ENCODE measurements at regions not wholly inside any gene's neighbourhood (a gene's known extent, or its start where the extent isn't known, plus 50 kb on each side); places are given as distances from the start of the nearest gene placed in this dataset.

GRCh38 chrX:149374751-149375150 lies 130.4 kb downstream of the IDS start:
- TF ChIP-seq CTCF (IDR thresholded peaks at IDR 0.05; ENCODE audit: borderline replicate concordance, extremely low read depth, insufficient read depth) = no peak
- Histone ChIP-seq H3K27ac (ENCODE audit: low read depth in 2 of 2, low read length in 2 of 2) (no peak overlapping the region), H3K9ac (ENCODE audit: low read length in 3 of 3) (no peak overlapping the region), H3K4me3 (ENCODE audit: low read length in 3 of 3) (no peak overlapping the region), H3K36me3 (ENCODE audit: control insufficient read depth in 2 of 3, insufficient read depth in 3 of 3, low read length in 3 of 3) (no peaks in the 10 kb centered on the region), H3K9me3 (ENCODE audit: control insufficient read depth in 2 of 3, insufficient read depth in 1 of 3, low read length in 3 of 3) (no peaks in the 10 kb centered on the region), H3K27me3 (ENCODE audit: control insufficient read depth, insufficient read depth, low read length) (no peaks in the 10 kb centered on the region), H3K4me1 (ENCODE audit: control insufficient read depth in 2 of 3, insufficient read depth in 2 of 3, low read depth in 1 of 3, low read length in 3 of 3) (no peaks in the 10 kb centered on the region)
- FAIRE-seq (no peak), DNase-seq (no peak)
- intact Hi-C loops (cut with DNase I) = no loop called here

- TF ChIP-seq CTCF (IDR thresholded peaks at IDR 0.05; ENCODE audit: borderline replicate concordance, extremely low read depth, insufficient read depth) = no peak
- no peak for DNase-seq
- Histone ChIP-seq H3K9me3 (ENCODE audit: control insufficient read depth in 2 of 3, insufficient read depth in 1 of 3, low read length in 3 of 3) (no peaks in the 10 kb centered on the region), H3K4me3 (ENCODE audit: low read length in 3 of 3) (no peak overlapping the region), H3K9ac (ENCODE audit: low read length in 3 of 3) (no peak overlapping the region), H3K27ac (ENCODE audit: low read depth in 2 of 2, low read length in 2 of 2) (no peak overlapping the region), H3K36me3 (ENCODE audit: control insufficient read depth in 2 of 3, insufficient read depth in 3 of 3, low read length in 3 of 3) (no peaks in the 10 kb centered on the region), H3K4me1 (ENCODE audit: control insufficient read depth in 2 of 3, insufficient read depth in 2 of 3, low read depth in 1 of 3, low read length in 3 of 3) (no peaks in the 10 kb centered on the region), H3K27me3 (ENCODE audit: control insufficient read depth, insufficient read depth, low read length) (no peaks in the 10 kb centered on the region)
- intact Hi-C loops (cut with DNase I) = no loop called here
- no peak for FAIRE-seq
These were observed 132.2 kb downstream of the IDS start for GRCh38 chrX:149372866-149373265.

- no peak overlapping the region for H3K9ac ChIP-seq (ENCODE audit: low read length in 3 of 3)
- H3K4me1 ChIP-seq (ENCODE audit: control insufficient read depth in 2 of 3, insufficient read depth in 2 of 3, low read depth in 1 of 3, low read length in 3 of 3) = no peaks in the 10 kb centered on the region
- no peak overlapping the region for H3K27ac ChIP-seq (ENCODE audit: low read depth in 2 of 2, low read length in 2 of 2)
- TF ChIP-seq CTCF (IDR thresholded peaks at IDR 0.05; ENCODE audit: borderline replicate concordance, extremely low read depth, insufficient read depth) = no peak
- intact Hi-C loops (cut with DNase I) = no loop called here
- no peak for FAIRE-seq
- no peak for DNase-seq
- H3K36me3 ChIP-seq (ENCODE audit: control insufficient read depth in 2 of 3, insufficient read depth in 3 of 3, low read length in 3 of 3) = no peaks in the 10 kb centered on the region
- no peaks in the 10 kb centered on the region for H3K9me3 ChIP-seq (ENCODE audit: control insufficient read depth in 2 of 3, insufficient read depth in 1 of 3, low read length in 3 of 3)
- no peak overlapping the region for H3K4me3 ChIP-seq (ENCODE audit: low read length in 3 of 3)
- no peaks in the 10 kb centered on the region for H3K27me3 ChIP-seq (ENCODE audit: control insufficient read depth, insufficient read depth, low read length)
These were observed 133.1 kb downstream of the IDS start for GRCh38 chrX:149371986-149372385.

- intact Hi-C loops (cut with DNase I) = no loop called here
- TF ChIP-seq CTCF (IDR thresholded peaks at IDR 0.05; ENCODE audit: borderline replicate concordance, extremely low read depth, insufficient read depth) = no peak
- Histone ChIP-seq H3K36me3 (ENCODE audit: control insufficient read depth in 2 of 3, insufficient read depth in 3 of 3, low read length in 3 of 3) (no peaks in the 10 kb centered on the region), H3K27me3 (ENCODE audit: control insufficient read depth, insufficient read depth, low read length) (no peaks in the 10 kb centered on the region), H3K9me3 (ENCODE audit: control insufficient read depth in 2 of 3, insufficient read depth in 1 of 3, low read length in 3 of 3) (no peaks in the 10 kb centered on the region), H3K27ac (ENCODE audit: low read depth in 2 of 2, low read length in 2 of 2) (no peak overlapping the region), H3K4me3 (ENCODE audit: low read length in 3 of 3) (no peak overlapping the region), H3K9ac (ENCODE audit: low read length in 3 of 3) (no peak overlapping the region), H3K4me1 (ENCODE audit: control insufficient read depth in 2 of 3, insufficient read depth in 2 of 3, low read depth in 1 of 3, low read length in 3 of 3) (no peaks in the 10 kb centered on the region)
- DNase-seq (peak in 1 of 5 donors; percentile 3), FAIRE-seq (no peak)
These were observed 135.0 kb downstream of the IDS start for GRCh38 chrX:149370097-149370496.
